Adrenal gland (tissue), 5 donors: ENCODE measurements at regions not wholly inside any gene's neighbourhood (a gene's known extent, or its start where the extent isn't known, plus 50 kb on each side); places are given as distances from the start of the nearest gene placed in this dataset.

ENCODE experiments used
- CTCF ChIP-seq, 6 experiments: fragments of 450-650 bp in 4 of 6; fragments of 200-600 bp in 2 of 6; sonication (generic) in 1 of 6; IDR thresholded peaks; 1 replicate in 5 of 6; 2 replicates in 1 of 6; pipeline versions ENCODE4 v1.5.1 to v1.8.0; 2016 to 2021; ENCODE audit warnings: antibody characterized with exemption in 6 of 6, mild to moderate bottlenecking in 2 of 6, moderate library complexity in 1 of 6
- POLR2A ChIP-seq, 2 donors: fragments of 450-650 bp; IDR thresholded peaks; one replicate each; pipeline ENCODE4 v1.6.1; 2017; ENCODE audit warnings: antibody characterized with exemption in 2 of 2, mild to moderate bottlenecking in 2 of 2, moderate library complexity in 1 of 2
- donor health status: DM: no; HTN: no; CAD: no.

- TF ChIP-seq CTCF (IDR thresholded peaks at IDR 0.05), result no peak
- no peak for TF ChIP-seq POLR2A (IDR thresholded peaks at IDR 0.05)
Observed at GRCh38 chr6:113299531-113299930, 557.6 kb upstream of the MARCKS start.
